HG03095 (cell line): ENCODE measurements at regions not wholly inside any gene's neighbourhood (a gene's known extent, or its start where the extent isn't known, plus 50 kb on each side); places are given as distances from the start of the nearest gene placed in this dataset.

Source experiments
- ATAC-seq: cut with Tn5 transposase; IDR thresholded peaks from one replicate; pipeline ENCODE4 v1.9.1; 2021; ENCODE audit warnings: moderate library complexity; ENCODE audit not compliant: unreplicated experiment

DNA sequence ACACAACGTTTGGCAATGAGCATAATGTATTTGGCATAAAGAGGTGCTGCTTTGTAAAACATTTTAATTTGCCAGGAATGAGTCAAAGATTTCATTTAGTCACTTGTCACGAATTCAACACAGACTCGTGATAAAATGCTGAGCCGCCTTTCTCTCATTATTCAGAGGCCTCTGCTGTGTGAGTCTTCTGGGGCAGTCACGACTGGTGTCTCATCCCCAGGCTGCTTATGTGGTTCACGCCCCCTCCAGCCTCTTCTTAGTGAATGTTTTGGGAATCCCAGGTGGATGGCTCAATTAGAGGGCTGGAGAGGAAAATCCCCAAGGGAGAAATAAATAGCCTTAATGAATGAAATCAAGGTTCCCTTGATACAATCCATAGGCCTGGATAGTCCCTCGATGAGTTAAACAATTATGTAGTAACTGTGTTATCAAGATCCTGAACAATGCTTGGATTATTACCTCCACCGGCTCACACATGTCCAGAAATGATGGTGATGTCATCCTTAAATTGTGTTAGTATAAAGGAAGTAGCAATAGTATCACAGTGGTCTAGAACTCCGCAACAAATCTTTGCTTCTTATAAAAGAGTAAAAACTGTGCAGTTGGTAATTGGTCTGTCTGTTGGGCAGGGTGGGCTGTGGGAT is 192.1 kb upstream of the ADAMTS16 start:
- ATAC-seq, result no peak

- no peak for ATAC-seq
Observed at GRCh38 chr5:4949108-4949507, 191.0 kb upstream of the ADAMTS16 start.

DNA sequence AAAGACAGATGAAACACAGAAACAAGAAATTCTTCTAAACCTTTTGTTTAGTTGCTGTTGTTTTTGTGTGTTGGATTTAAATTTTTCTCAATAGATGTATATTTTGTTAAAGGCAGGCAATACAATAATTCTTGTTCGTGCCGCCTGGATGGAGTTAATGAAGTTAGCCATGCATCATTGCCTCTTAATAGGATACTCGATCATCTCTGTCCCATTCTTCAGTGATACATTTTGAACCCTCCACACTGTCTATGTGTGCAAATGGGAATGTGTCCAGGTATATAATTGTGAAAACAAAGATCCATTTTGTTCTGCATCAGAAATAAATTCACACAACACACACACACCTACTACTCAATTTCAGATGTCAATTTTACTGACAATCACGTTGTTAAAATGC is 186.6 kb upstream of the ADAMTS16 start:
- ATAC-seq, result no peak

DNA sequence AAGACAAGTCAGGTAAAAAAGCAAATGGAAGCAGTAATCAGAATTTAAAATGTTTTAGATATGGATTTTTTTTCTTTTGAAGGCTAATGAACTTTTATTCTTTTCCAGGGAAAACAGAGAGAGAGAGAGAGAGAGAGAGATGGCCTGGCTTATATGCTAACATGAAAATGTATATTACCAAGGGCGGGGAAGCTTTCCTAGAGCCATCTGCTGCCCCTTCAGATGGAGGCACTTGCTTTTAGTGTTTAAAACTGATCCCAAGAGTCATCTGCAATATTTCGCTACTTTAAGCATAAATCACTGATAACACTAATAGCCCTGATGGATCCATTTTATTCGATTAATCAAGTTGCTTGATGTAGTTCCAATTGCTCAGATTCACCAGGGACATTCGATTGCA is 186.1 kb upstream of the ADAMTS16 start:
- ATAC-seq, result no peak

DNA sequence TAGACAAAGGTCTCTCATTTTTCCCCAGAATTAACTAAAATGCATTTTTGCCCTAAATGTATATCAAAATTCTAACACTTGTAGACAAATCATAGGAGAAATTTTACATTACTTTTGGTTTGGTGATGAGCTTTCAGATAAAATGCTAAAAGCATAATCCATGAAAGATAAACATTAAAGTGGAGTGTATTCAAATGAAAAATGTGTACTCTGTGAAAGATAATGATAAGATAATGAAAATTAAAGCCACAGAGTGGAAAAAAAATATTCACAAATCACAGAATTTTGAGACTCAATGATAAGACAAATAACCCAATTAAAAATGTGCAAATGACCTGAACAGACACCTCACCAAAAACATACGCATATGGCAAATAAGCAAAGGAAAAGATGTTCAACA is 176.9 kb upstream of the ADAMTS16 start:
- no peak for ATAC-seq

GRCh38 chr5:4969351-4969750 is 170.8 kb upstream of the ADAMTS16 start:
- ATAC-seq, result no peak

DNA sequence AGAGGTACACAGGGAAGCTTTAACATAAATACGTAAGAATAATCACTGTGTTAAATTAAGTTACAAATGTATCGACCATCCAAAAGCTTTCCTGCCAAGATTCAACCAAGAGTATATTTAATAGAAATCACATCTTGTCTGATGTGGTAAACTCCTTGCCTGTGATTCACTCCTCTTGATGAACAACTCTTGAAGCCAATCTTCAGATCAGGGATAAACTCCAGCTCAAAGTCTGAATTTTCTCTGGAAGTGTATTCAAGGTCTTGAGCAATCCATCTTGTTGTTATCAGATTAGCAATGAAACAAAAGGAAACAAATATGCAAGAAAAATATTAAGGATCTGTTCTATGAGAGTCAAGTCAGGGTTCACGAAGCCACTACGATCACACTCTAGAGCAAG is 170.0 kb upstream of the ADAMTS16 start:
- ATAC-seq, result no peak

GRCh38 chr5:4976902-4977301 is 163.2 kb upstream of the ADAMTS16 start:
- ATAC-seq, result no peak

DNA sequence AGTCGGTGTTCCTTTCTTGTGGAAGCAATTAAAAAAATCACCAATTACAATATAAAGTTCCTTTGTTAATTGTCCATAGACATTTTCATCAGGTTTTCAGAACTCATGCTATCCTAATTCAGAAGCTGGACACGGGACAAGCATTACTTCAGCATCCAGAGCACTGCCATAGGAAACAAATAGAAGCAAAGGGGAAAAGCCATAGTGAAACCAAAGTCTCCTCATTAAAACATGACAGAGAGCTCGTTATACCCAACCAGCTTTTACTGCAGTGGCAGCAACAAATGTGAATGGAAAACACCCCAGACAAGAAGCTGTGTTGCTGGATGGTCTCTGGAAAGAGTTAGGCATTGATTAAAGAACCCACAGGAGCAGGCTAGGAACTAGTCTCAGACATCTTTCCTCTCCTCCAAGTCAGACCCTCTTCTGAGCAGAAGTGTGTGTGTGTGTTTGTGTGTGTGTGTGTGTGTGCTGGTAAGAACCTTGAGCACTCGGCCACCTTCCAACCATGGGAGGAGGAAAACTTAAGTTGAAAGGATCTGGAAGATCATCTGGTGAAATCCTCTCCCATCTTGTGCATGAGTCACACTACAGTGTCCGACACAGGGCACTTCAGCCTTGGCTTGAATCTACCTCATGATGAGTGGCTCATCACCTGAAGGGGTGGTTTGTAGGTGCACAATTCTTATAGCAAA is 162.6 kb upstream of the ADAMTS16 start:
- no peak for ATAC-seq

- no peak for ATAC-seq
Observed at GRCh38 chr5:4980201-4980600, 159.9 kb upstream of the ADAMTS16 start.

- ATAC-seq, result no peak
Observed at GRCh38 chr5:4981608-4982007, 158.5 kb upstream of the ADAMTS16 start.

DNA sequence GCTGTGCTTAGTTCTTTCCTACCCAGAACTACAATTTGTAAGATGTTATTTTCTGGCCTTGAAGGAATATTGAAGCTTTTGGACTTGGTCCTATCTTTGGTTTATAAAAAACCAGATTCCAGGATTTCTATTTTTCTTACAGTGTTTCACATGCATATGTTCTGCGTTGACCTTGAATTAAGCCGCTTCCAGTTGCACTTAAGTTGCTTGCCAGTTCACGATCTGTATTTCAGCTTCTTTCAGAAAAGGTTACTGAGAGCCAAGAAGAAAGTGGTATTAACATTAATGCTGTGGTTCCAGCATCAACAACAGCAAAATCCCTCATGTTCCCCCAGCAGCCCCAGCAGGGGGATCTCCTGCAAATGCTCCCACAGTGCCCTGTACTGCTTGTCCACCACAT is 156.4 kb upstream of the ADAMTS16 start:
- ATAC-seq, result no peak

DNA sequence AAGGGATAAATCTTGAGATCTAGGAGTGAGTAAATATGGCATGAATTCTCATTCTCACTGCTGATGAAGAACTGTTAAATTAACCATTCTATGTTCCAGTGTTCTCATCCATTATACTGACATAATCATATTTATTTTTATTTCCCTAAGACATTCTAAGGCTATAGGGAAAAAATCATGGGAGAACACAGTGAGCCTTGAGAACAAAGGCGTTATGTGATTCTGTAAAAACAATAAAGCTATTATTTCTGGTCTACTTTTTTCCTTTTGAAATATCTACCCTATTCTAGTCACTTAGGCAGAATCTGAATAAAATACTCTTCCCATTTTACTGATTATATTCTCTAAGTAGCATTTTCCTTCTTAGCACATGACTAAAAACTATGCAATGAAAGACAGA is 155.7 kb upstream of the ADAMTS16 start:
- ATAC-seq, result no peak

DNA sequence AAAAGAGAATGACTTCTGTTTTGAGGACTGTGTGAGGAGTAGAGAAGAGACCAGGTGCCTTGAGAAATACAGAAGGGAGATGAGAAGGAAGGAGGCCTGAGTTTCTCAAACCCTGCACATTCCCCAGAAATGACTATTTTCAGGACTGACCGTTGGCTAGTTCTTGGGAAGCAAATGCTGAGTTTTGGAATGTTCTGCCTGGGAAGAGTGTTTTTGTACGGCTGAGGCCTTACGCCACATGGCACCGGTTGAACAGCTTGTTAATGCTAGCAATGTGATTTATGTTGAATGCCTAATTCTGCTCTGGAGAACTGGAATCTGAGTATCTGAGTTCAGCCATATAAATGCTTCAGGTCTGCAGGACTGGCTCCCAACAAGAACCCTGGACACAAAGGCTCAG is 152.7 kb upstream of the ADAMTS16 start:
- ATAC-seq, result no peak

DNA sequence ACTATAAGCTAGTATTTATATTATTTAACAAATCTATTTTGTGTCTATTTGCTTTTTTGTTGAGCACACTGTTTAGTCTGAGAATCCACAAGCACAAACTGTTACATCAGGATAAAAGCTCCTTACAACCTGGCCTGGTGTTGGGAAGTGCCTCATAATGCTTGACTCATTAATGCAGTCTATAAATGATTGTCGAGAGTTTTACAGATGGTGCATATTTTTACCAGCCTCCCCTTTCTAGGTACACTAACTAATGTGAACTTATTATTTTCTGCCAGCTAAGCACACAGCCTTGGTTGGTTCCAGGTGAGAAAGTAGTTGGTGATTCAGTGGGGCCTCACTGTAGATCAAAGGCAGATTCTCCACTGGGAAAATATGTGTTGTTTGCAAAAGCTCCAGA is 151.0 kb upstream of the ADAMTS16 start:
- no peak for ATAC-seq

GRCh38 chr5:4990017-4990416 is 150.1 kb upstream of the ADAMTS16 start:
- no peak for ATAC-seq

- ATAC-seq, result no peak
Observed at GRCh38 chr5:4990462-4990861, 149.7 kb upstream of the ADAMTS16 start.

DNA sequence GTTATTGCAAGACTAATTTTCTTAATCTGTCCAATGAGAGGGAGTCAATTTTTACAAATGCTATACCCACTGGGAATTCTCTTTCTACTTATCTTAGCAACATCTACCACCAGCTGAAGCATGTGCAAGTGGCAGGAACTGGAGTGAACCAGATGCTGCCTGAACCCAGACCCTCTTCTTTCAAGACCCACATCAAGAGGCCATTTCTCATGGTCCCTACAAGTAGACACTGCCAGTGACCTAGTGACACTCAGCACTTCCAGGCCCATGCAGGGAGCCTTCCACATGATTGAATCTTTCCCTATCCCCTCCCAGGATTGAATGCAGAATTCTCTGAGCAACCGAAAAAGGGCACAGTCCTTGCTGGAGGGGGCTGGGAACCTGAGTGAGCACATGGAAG is 148.2 kb upstream of the ADAMTS16 start:
- no peak for ATAC-seq

DNA sequence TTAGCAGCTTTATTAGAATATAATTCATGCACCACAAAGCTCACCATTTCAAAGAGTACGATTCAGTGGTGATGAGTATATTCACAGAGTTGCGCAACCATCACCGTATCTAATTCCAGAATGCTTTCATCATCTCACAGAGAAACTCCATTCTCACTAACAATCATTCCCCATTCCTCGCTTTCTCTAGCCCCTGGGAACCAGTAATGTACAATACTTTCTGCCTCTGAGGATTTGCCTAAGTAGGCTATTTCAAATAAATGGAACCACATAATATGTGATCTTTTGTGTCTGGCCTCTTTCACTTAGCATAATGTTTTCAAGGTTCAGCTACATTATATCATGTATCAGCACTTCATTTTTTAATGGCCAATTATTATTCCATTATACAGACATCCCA is 145.1 kb upstream of the ADAMTS16 start:
- no peak for ATAC-seq

DNA sequence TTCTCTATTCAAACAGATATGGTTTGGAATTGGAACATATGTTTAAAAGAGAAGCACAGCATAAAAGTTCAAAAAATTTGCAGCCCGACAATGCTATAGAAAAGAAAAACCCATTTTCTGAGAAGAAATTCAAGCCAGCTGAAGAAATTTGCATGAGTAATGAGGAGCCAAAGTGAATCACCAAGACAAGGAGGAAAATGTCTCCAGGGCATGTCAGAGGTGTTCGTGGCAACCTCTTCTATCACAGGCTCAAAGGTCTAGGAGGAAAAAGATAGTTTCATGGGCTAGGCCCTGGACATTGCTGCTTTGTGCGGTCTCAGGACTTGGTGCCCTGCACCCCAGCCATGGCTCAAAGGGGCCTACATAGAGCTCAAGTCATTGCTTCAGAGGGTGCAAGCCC is 134.8 kb upstream of the ADAMTS16 start:
- no peak for ATAC-seq

- no peak for ATAC-seq
Observed at GRCh38 chr5:5006548-5006947, 133.6 kb upstream of the ADAMTS16 start.

- no peak for ATAC-seq
Observed at GRCh38 chr5:5009240-5009639, 130.9 kb upstream of the ADAMTS16 start.

DNA sequence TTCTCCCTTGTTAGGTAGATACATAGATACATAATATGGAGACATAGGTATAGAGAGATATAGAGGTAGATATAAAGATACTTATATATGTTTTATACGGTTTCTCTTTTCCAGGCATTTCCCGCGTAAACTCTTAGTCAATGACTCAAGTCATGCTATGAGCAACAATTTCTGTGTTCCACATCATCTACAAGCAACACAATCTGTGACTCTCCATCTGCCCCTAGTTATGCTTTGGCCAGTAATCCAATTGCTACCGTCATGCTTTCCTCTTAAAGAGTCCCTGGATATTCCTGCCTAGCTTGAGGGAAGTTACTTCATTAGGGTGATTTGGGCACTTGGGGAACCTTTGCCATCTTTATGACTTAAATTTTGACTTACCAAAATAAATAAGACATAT is 129.0 kb upstream of the ADAMTS16 start:
- ATAC-seq, result no peak
